HG03342 (cell line): ENCODE measurements at regions not wholly inside any gene's neighbourhood (a gene's known extent, or its start where the extent isn't known, plus 50 kb on each side); places are given as distances from the start of the nearest gene placed in this dataset.

Source experiments
- ATAC-seq: cut with Tn5 transposase; IDR thresholded peaks from one replicate; pipeline ENCODE4 v1.9.1; 2021; ENCODE audit warnings: mild to moderate bottlenecking, moderate library complexity; ENCODE audit not compliant: unreplicated experiment

- no peak for ATAC-seq
Measured at GRCh38 chr16:64147941-64148340, 973.9 kb downstream of the CDH11 start.

- ATAC-seq = no peak
Measured at GRCh38 chr16:64144617-64145016, 977.2 kb downstream of the CDH11 start.

GRCh38 chr16:64138621-64139020, 983.2 kb downstream of the CDH11 start:
- ATAC-seq = no peak

- no peak for ATAC-seq
Measured at GRCh38 chr16:64138006-64138405, 983.9 kb downstream of the CDH11 start.

- no peak for ATAC-seq
Measured at GRCh38 chr16:64136743-64137142, 985.1 kb downstream of the CDH11 start.

- ATAC-seq = no peak
Measured at GRCh38 chr16:64136314-64136713, 985.5 kb downstream of the CDH11 start.

GRCh38 chr16:64133366-64133765, 988.5 kb downstream of the CDH11 start:
- no peak for ATAC-seq

GRCh38 chr16:64132759-64133361, 989.0 kb downstream of the CDH11 start:
- no peak for ATAC-seq

- no peak for ATAC-seq
Measured at GRCh38 chr16:64132190-64132589, 989.7 kb downstream of the CDH11 start.

- ATAC-seq = no peak
Measured at GRCh38 chr16:64131423-64131822, 990.4 kb downstream of the CDH11 start.

GRCh38 chr16:64130140-64130539, 991.7 kb downstream of the CDH11 start:
- no peak for ATAC-seq

GRCh38 chr16:64122177-64122576, 999.7 kb downstream of the CDH11 start:
- no peak for ATAC-seq

- ATAC-seq = no peak
Measured at GRCh38 chr16:64121473-64121872, 1000.4 kb downstream of the CDH11 start.

- ATAC-seq = no peak
Measured at GRCh38 chr16:64116151-64116550, 1005.7 kb downstream of the CDH11 start.

GRCh38 chr16:64109241-64109640, 1012.6 kb downstream of the CDH11 start:
- no peak for ATAC-seq

- no peak for ATAC-seq
Measured at GRCh38 chr16:64102654-64103053, 1019.2 kb downstream of the CDH11 start.

GRCh38 chr16:64098451-64098850, 1023.4 kb downstream of the CDH11 start:
- ATAC-seq = no peak

GRCh38 chr16:64096689-64097088, 1025.2 kb downstream of the CDH11 start:
- no peak for ATAC-seq

GRCh38 chr16:64094992-64095634, 1026.8 kb downstream of the CDH11 start:
- ATAC-seq = no peak

- ATAC-seq = no peak
Measured at GRCh38 chr16:64094181-64094965, 1027.5 kb downstream of the CDH11 start.

- no peak for ATAC-seq
Measured at GRCh38 chr16:64092271-64092670, 1029.6 kb downstream of the CDH11 start.

- no peak for ATAC-seq
Measured at GRCh38 chr16:64090327-64090726, 1031.5 kb downstream of the CDH11 start.
